GM19463 (cell line): ENCODE measurements at regions not wholly inside any gene's neighbourhood (a gene's known extent, or its start where the extent isn't known, plus 50 kb on each side); places are given as distances from the start of the nearest gene placed in this dataset.
"Not testable (repeated sequence)": the region's sequence is repeated elsewhere in the genome, so short reads cannot be mapped to it uniquely, and the experiment has no call there.

Experiments used
- ATAC-seq: cut with Tn5 transposase; IDR thresholded peaks from one replicate; pipeline ENCODE4 v1.9.1; 2021; ENCODE audit warnings: mild to moderate bottlenecking, moderate library complexity; ENCODE audit not compliant: unreplicated experiment

DNA sequence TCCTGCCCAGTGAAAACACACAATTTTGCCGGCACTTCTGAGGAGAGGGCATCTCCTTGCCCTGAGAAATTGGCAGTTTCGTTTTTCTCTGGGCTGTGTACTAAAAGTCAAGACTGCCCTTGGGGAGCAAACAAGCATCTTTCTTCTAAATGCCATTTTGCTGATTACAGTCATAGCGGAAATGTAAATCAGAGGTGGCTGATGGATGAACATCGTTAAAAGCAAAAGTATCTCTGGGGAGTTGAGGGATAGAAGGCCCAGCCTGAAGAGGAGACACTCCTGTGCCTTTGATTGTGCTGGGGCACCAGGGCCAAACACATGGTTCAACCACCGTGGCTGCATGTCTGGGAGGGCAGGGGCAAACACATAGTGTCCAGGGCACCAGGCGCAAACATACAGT, 49.8 kb downstream of the ABCC12 start:
- ATAC-seq, result no peak

DNA sequence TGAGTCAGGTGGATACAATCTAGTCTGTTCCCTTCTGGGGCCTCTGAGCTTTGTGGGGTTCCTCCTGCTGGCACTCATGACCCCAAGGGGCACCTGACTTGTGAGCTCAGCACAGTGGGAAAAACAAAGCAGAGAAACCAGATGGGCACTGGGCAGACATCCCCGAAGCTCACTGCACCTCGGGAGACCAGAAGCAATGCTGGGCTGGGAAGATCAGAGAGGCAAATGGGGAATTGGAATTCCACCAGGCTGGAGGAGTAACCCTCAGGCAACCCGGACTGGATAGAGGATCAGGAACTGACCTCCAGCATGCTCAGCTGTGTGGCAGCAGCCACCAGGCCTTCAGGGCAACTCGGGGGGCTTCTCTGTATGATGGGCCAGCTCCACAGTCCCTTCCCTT, 50.3 kb downstream of the ABCC12 start:
- ATAC-seq, result no peak

DNA sequence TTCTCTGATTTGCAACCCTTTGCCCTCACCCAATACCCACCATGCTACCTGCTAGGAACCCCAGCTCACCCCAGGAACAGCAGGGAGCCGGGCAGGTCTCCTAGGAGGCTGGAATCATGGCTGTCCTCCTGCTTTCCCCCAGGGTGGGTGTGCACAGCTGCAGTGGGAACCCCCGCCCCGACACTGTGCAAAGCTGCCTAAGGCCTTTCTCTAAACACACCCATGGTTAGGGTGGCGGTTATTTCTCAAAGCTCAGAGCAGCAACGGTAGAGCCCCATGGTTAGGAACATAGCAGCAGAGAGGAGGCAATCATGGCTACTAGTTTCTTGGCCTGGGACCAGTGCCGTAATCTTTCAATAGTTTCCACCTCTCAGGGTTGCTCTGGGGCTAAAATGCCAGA, 52.2 kb downstream of the ABCC12 start:
- ATAC-seq, result no peak

DNA sequence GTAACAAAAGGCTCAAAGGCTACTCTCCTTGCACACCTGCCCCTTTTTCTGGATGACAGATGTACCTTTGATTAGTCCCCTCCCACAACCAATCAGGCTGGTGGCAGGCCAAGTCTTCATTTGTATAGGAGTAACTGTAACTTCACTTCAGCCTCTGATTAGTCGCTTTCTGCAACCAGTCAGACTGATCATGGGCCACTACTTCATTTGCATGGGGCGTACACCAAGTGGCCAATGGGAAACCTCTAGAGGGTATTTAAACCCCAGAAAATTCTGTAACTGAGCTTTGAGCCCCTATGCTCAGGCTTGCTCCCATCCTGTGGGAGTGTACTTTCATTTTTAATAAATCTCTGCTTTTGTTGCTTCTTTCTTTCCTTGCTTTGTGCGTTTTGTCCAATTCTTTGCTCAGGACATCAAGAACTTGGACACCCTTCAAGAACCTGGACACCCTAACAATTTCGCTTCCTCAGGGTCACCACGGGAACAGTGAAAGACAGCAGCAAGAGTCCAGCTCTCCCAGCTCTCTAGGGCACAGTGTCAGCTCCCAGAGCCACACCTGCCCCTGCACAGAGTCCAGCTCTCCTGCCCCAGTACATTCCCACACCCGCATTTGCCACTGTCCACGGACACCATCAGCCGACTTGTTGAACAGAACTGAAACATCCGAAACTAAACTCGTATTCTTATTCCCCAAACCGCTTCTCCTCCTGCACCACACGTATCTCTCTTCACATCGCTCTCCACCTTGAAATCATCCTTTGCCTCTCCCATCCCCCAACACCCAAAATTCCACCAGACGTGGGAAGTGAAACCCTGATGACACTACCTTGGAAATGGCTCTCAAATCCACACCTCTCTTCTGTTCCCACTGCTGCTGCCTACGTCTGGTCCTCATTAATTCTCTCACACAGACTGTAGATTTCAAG, 53.4 kb downstream of the ABCC12 start:
- ATAC-seq, result no peak

DNA sequence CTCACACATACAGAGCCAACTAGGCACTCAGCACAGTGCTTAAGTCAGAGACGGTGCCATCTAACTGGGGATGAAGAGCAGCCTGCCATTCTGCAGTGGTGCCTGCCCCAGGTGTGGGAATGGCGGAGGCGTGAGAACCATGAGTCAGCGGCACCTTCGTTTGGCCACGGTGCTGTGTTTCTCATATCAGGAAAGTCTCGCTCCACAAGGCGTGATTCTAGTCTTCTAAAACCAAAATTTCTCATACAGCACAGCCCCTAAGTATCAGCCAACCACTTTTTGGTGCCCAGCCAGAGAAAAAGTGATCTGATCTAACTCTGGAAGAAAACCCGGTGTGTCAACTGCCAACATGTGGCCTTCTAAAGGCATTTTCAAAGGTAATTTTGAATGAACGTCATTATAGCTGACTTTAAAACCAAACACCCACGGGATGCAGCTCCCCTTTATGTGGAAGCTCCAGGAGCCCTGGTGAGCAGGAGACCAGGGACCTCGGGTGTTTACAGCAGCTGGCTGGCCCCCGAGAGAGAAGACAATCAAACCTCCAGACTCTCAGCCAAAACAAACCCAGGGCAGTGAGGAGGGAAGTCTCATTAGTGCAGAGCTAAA, 54.6 kb downstream of the ABCC12 start:
- peak; percentile 75 for ATAC-seq

DNA sequence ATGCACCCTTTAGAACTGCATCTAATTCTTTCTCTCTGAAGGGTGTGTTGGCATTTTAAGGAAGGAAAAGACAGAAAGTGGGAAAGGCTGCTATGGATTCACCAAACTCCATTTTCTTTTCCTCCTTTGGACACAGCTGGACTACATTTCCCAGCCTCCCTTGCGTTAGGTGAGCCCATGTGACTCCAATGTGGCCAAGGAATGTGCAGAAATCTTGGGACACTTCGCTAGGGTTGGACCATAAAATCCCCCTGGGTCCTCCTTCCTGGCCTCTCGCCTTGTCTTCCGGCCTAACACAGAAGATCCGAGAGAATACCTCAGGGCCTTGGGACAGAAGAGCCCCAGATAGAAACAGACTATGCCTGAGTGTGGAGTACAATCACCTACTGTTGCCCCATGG, 56.3 kb downstream of the ABCC12 start:
- no peak for ATAC-seq

DNA sequence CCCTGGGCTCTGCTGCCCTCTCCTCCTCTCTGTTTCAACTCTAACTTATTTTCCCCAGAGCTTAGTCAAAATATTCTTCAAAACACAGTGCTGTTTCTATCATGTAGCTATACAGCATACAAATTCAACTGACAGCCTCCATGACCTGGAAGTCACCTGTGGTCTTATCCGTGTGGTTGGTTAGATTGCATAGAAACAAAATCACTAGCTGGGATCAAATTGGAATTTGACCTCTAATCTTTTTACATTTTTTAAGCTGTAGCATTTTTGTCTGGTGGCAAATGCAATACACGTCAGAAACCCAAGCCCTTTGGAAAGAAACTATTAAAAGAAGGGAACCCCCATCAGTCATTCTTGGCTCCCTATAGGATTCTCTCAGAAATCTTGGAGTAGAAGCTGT, 57.3 kb downstream of the ABCC12 start:
- ATAC-seq, result no peak

DNA sequence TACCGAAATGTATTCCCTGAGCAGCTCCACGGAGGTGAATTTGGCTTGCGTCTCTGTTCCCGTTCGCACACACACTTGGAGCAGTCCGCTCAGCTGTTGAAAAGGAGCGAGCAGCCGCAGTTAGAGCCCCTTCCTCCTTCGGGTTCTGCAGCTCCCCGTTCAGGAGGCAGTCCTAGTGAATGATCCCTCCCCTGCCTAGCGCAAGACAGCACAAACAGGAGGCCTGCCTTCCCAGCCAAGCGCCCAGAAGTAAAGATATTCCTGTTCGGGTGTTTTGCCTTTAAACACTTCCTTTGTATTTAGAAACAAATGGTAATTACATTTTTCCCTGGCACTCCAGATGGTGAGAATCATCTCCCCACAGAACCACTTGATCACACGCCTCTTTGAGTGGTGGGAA, 64.7 kb downstream of the ABCC12 start:
- no peak for ATAC-seq

DNA sequence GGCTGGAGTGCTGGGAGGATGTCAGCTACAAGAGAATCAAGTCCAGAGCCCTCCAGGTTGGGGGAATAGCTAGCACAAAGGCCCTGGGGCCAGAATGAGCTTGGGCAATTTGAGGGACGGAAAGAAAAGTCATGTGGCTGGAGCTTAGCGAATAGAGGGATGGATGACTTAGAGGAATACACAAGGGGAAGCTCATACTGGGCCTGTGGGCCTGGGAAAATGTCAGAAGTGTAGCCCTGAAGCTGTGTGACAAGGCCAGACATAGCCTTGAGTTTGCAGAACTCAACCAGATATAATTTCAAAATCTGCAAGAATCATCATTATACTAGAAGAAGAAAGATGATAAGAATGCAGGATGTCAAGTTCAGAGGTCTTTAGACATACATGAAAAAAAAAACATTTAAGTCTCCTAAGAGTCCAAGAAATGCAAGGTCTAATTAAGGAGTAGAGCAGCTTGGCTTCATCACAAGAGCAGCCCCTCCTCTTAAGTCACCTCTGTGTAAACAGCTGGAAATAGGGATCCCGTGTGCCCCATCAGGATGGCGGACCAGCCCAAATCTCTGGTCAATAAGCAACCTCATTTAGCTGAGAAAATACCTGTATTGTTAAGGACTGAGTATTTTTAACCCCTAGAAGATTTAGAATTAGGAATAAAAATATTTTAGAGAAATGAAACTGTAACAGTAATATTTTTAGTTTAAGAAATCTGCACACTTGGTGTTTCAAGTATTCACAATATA, 66.6 kb downstream of the ABCC12 start:
- ATAC-seq, result no peak

DNA sequence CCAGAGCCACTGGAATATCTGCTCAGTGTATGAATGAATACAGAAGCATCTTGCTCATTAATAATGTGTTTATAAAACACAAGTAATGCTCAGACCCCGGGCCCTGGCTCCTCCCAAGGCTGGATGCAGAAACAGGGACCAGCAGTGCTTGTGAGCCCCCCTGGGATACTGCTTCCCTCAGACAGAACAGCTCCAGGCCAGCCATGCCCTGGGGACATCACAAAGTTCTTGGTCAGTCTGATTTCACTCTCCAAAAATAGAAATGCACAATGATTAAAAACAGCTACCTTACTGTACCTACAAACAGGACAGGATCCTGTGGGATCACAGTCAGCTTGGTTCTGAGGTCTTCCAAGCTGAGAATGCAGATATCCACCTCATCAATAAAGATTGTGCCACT, 68.2 kb downstream of the ABCC12 start:
- no peak for ATAC-seq

DNA sequence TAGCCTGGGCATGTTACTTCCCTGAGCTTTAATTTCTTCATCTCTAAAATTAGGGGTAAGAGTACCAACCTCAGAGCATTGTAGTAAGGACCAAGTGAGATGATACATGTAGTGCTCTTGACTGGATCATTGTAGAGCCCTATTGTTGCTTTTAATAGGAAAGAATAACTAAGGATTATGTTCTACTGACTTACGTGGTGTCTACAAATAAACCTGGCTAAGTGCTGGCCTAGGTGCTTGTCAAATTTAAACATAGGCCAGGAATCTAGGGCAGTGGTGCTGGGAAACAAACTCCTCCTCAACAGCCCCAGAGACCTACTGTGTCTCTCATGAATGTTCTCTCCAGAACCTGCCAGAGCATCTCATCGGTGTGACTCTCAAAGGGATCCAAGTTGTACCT, 69.4 kb downstream of the ABCC12 start:
- no peak for ATAC-seq

DNA sequence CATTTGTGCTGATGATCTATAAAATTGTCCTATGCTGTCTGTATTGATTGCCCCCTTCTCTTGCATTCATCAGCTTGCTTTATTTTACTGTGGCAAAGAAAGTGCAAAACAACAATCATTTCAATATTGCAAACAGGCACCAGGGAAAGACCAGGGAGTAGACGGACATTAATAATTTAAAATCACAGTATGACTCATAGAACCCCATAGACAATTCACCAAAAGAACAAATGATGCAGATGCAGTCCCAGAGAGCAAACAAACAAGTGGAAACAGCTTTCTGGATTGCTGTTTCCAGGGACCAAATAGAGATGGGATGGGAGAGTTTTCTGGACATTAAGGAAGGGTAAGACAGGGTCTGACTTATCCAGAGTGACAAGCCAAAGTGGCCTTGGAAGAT, 70.1 kb downstream of the ABCC12 start:
- ATAC-seq, result no peak

DNA sequence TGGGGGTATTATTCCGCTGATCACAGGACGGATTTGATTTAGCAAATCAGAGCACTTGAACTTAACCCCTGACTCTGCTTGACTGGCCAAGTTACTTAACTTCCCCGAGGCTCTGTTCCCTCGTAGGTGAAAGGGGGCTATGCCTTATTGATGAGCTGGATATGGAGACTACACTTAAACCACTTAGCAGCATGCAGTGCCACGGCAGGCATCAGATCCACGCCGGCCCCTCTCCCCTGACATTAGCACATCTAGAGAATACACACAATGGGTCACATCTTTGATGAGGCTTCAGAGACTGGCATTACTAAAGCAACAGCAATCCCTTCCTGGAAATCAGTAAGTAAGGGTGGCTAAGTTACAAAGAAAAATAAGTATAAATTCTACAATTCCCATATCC, 71.0 kb downstream of the ABCC12 start:
- no peak for ATAC-seq

DNA sequence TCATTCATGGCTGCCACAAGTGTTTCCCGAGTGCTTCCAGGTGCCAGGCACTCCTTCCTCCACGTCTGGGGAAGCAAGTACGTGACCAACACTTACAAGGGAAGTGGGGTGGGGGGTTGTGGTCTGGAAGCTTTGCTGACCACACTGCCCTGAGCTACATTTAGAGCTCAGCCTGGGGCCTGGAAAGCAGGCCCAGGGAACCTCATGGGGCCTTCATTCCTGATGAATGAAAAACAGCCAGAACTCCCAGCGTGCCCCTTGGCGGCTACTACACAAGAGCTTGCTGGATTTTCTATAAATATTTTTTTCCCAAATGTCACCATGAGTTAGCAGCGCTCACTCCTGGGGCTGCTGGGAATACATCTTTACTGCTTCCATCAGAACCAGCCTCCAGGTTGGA, 73.3 kb downstream of the ABCC12 start:
- no peak for ATAC-seq

DNA sequence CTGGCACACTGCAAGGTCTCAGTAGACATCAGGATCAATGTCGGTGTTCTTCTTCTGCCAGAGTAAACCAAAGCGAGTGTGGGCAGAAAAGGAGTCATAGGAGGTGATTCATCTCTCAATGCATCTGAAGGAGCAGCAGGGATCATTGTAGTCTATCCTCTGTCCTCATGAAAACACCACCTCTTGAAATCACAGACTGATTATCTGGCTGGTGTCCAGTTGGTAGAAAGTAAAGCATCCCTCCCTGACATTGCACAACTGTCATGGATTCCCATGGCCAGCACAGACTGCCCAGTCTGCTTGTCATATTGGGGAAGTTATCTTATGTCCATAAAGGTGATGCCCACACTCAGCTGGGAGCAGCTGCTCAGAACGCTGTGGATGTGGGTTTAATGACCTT, 74.1 kb downstream of the ABCC12 start:
- no peak for ATAC-seq

DNA sequence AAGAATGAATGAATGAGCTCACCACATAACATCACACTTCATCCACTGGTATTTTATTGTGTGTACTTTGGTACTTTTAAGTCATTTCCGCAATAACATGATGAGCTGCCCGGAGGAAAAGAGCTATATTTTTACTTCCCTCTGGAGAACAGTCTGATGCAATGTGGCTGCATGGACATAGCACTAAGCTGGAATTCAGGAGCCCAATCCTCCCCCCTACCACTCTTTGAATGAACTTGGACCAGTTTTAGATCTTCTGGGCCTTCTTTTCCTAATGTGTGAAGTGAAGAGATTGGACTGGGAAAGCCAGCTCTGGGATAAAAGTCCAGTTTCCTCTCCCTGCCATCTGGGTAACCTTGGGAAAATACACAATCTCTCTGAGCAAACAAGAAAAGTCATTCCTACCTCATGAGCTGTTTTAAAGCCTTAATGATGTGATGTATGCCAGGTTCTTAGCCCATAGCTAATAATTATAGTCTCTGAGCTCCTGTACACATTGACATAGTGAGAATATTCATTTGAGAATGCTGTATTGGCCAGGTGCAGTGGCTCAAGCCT, 79.3 kb downstream of the ABCC12 start:
- ATAC-seq, result no peak

DNA sequence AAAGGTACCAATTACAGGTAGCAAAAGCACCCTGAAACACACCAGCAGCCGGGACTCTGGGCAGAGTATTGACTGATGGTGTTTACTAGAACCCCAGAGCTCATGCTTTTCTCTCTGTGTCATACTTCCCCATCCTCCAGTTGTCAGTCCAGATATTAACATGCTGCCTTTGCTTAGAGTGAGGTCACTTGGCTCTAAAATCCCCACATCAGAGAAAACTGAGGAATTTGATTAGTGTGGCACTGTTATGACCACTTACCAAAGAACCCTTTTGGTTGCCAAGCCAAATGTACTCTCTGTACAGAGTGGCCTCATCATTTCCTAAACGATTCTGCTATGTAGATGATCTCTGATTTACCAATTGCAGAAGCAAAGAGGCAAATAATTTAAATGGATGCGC, 80.4 kb downstream of the ABCC12 start:
- no peak for ATAC-seq

DNA sequence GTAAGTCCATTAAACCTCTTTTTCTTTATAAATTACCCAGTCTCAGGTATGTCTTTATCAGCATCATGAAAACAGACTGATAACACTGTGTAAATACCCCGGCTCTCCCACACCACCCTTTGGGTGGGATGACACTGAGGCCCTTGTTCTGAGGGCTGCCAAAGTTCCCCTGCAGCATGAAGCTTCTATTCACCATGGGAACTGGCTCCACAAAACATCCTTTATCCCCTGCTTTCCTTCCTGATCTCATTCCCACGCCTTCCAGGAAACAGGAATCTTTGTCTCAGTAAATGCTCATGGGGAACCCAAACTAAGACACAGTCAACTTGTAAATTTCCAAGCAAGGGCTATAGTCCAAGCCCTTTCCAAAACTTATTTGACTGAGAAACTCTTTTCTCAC, 88.4 kb downstream of the ABCC12 start:
- ATAC-seq, result no peak

DNA sequence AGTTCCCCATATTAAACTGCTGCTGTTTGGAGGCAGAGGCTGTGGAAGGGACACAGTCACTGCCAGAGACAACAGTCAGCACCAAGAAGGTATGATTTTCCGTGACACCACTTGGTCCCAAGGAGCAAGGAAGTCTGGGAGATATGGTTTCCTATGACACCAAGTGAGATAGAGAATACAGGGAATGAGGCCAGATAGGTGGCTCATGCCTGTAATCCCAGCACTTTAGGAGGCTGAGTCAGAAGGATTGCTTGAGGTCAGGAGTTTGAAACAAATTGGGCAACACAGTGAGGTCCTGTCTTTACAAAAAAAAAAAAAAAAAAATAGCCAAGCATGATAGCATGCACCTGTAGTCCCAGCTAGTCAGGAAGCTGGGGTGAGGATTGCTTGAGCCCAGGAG, 90.8 kb downstream of the ABCC12 start:
- no peak for ATAC-seq

DNA sequence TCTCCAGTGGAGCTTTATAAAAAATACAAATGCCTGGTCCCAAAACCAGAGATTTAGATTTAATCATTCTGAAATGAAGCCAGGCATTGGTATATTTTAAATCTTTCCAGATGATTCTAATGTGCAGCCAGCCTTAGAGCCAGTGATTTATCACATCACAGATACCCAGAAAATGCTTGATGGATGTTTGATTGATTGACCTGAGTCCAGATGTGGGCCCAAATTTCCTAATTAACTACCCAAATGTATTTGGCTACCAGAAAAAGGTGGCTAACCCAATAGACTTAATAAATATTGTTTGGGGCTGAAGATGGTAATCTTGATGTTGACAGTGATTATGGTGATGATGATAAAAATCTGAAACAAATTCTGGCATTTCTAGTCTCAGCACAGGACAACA, 93.1 kb downstream of the ABCC12 start:
- ATAC-seq, result no peak

DNA sequence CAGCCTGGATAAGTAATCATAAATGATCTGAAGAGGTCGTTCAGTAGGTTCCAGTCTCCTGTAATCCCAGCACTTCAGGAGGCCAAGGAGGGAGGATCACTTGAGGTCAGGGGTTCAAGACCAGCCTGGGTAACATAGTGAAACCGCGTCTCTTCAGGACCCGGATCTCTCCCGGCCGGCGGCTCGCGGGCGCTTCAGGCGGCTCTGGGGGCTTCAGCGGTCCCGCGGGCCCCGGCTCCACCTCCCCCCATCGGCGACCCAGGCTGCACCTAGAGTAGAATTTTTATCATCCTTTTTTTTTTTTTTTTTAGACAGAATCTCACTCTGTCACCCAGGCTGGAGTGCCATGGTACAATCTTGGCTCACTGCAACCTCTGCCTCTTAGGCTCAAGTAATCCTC, 95.9 kb downstream of the ABCC12 start:
- ATAC-seq, result no peak

DNA sequence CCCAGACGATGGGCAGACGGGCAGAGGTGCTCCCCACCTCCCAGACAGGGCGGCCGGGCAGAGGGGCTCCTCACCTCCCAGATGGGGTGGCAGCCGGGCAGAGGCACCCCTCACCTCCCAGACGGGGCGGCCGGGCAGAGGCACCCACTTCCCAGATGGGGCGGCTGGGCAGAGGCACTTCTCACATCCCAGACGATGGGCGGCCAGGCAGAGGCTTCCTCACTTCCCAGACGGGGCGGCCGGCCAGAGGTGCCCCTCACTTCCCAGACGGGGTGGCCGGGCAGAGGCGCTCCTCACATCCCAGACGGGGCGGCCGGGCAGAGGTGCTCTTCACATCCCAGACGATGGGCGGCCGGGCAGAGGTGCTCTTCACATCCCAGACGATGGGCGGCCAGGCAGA, 96.6 kb downstream of the ABCC12 start:
- not testable (repeated sequence) for ATAC-seq
